ENCODE measurements at regions not wholly inside any gene's neighbourhood (a gene's known extent, or its start where the extent isn't known, plus 50 kb on each side); places are given as distances from the start of the nearest gene placed in this dataset.

- H3K27ac ChIP-seq = peak overlapping the region in 16 of 21 experiments; percentile 18 to 85 (median 64)
- H3K4me3 ChIP-seq = no peak overlapping the region
These were observed 68.4 kb upstream of the RPS23 start for GRCh38 chr5:82346399-82347165.

- Histone ChIP-seq H3K27ac (no peak overlapping the region), H3K4me3 (no peak overlapping the region)
These were observed 67.0 kb upstream of the RPS23 start for GRCh38 chr5:82345108-82345507.

- H3K4me3 ChIP-seq = no peak overlapping the region
- peak overlapping the region in 2 of 21 experiments; percentile 38 to 70 for H3K27ac ChIP-seq
These were observed 63.2 kb upstream of the RPS23 start for GRCh38 chr5:82341325-82341724.

GRCh38 chr5:82340799-82341198, 62.6 kb upstream of the RPS23 start:
- H3K27ac ChIP-seq = peak overlapping the region in 7 of 21 experiments; percentile 38 to 72 (median 54)

GRCh38 chr5:82339792-82340191, 61.6 kb upstream of the RPS23 start:
- Histone ChIP-seq H3K4me3 (no peak overlapping the region), H3K27ac (peak overlapping the region in 11 of 21 experiments; percentile 6 to 72 (median 46))

More at GRCh38 chr5:82340799-82341198, 62.6 kb upstream of the RPS23 start:
- H3K4me3 ChIP-seq = no peak overlapping the region

GRCh38 chr5:82338771-82339373, 60.7 kb upstream of the RPS23 start:
- Histone ChIP-seq H3K27ac (peak overlapping the region in 6 of 21 experiments; percentile 16 to 72 (median 44)), H3K4me3 (no peak overlapping the region)

GRCh38 chr5:82336959-82337351, 58.8 kb upstream of the RPS23 start:
- peak overlapping the region in 6 of 21 experiments; percentile 8 to 62 (median 32) for H3K27ac ChIP-seq
- H3K4me3 ChIP-seq = no peak overlapping the region

- no peak overlapping the region for H3K4me3 ChIP-seq
- H3K27ac ChIP-seq = peak overlapping the region in 12 of 21 experiments; percentile 1 to 84 (median 40)
These were observed 58.2 kb upstream of the RPS23 start for GRCh38 chr5:82336226-82336958.

GRCh38 chr5:82335806-82336205, 57.7 kb upstream of the RPS23 start:
- Histone ChIP-seq H3K4me3 (no peak overlapping the region), H3K27ac (peak overlapping the region in 17 of 21 experiments; percentile 4 to 90 (median 67))

GRCh38 chr5:82334856-82335255, 56.7 kb upstream of the RPS23 start:
- no peak overlapping the region for H3K4me3 ChIP-seq
- peak overlapping the region in 17 of 21 experiments; percentile 9 to 90 (median 66) for H3K27ac ChIP-seq

- H3K4me3 ChIP-seq = no peak overlapping the region
- H3K27ac ChIP-seq = peak overlapping the region in 14 of 21 experiments; percentile 6 to 90 (median 46)
These were observed 56.0 kb upstream of the RPS23 start for GRCh38 chr5:82334085-82334692.

GRCh38 chr5:82332886-82333615, 54.9 kb upstream of the RPS23 start:
- Histone ChIP-seq H3K27ac (peak overlapping the region in 7 of 21 experiments; percentile 53 to 90 (median 68)), H3K4me3 (no peak overlapping the region)

- peak overlapping the region in 15 of 21 experiments; percentile 34 to 90 (median 57) for H3K27ac ChIP-seq
- no peak overlapping the region for H3K4me3 ChIP-seq
These were observed 54.1 kb upstream of the RPS23 start for GRCh38 chr5:82332064-82332855.

GRCh38 chr5:82331557-82331956, 53.4 kb upstream of the RPS23 start:
- Histone ChIP-seq H3K4me3 (no peak overlapping the region), H3K27ac (peak overlapping the region in 16 of 21 experiments; percentile 14 to 90 (median 58))

- peak overlapping the region in 17 of 21 experiments; percentile 14 to 90 (median 57) for H3K27ac ChIP-seq
- no peak overlapping the region for H3K4me3 ChIP-seq
These were observed 52.5 kb upstream of the RPS23 start for GRCh38 chr5:82330530-82331270.

GRCh38 chr5:82329393-82329792, 51.2 kb upstream of the RPS23 start:
- peak overlapping the region in 4 of 21 experiments; percentile 12 to 90 (median 48) for H3K27ac ChIP-seq
- no peak overlapping the region for H3K4me3 ChIP-seq

Measured in skin epidermis (tissue), 12 donors.